Liver (tissue), 8 donors: ENCODE measurements at regions not wholly inside any gene's neighbourhood (a gene's known extent, or its start where the extent isn't known, plus 50 kb on each side); places are given as distances from the start of the nearest gene placed in this dataset.

Experiments used
- DNase-seq: peaks from one replicate; pipeline ENCODE4 v3.0.0-alpha.2; 2017; ENCODE audit warnings: low spot score
- H3K27ac ChIP-seq, 2 donors: one replicate each; pipeline ENCODE4 v1.7.0; 2013; ENCODE audit warnings: inconsistent platforms in 2 of 2, low read length in 2 of 2, control low read depth in 1 of 2, low read depth in 1 of 2, mild to moderate bottlenecking in 1 of 2
- H3K27me3 ChIP-seq, 4 donors: one replicate each; pipeline versions ENCODE4 v1.6.1 to v1.7.0; 2013; ENCODE audit warnings: low read length in 3 of 4, inconsistent platforms in 1 of 4, mild to moderate bottlenecking in 1 of 4, moderate library complexity in 1 of 4; ENCODE audit not compliant: control insufficient read depth in 4 of 4, insufficient read depth in 4 of 4
- H3K36me3 ChIP-seq, 4 donors: one replicate each; pipeline versions ENCODE4 v1.6.1 to v1.7.0; 2013; ENCODE audit warnings: low read length in 3 of 4, mild to moderate bottlenecking in 3 of 4, low read depth in 1 of 4, moderate library complexity in 1 of 4; ENCODE audit not compliant: control insufficient read depth in 4 of 4, insufficient read depth in 3 of 4
- H3K4me1 ChIP-seq, 4 donors: one replicate each; pipeline versions ENCODE4 v1.6.1 to v1.7.0; 2013; ENCODE audit warnings: low read length in 3 of 4, mild to moderate bottlenecking in 3 of 4, moderate library complexity in 1 of 4; ENCODE audit not compliant: control insufficient read depth in 4 of 4, insufficient read depth in 4 of 4
- H3K4me3 ChIP-seq, 3 donors: one replicate each; pipeline versions ENCODE4 v1.6.1 to v1.7.0; 2013; ENCODE audit warnings: low read length in 3 of 3, control low read depth in 1 of 3, low read depth in 1 of 3, mild to moderate bottlenecking in 1 of 3
- H3K9ac ChIP-seq, 2 donors: one replicate each; pipeline ENCODE4 v1.7.0; 2013; ENCODE audit warnings: low read length in 2 of 2, mild to moderate bottlenecking in 2 of 2, moderate library complexity in 2 of 2, control low read depth in 1 of 2, low read depth in 1 of 2
- H3K9me3 ChIP-seq, 4 donors: one replicate each; pipeline versions ENCODE4 v1.6.1 to v1.7.0; 2013; ENCODE audit warnings: low read length in 3 of 4; ENCODE audit not compliant: control insufficient read depth in 4 of 4
- EGR1 ChIP-seq, 2 donors: IDR thresholded peaks; 2 replicates each; pipeline ENCODE4 v1.6.1; 2016 to 2018; ENCODE audit warnings: antibody characterized with exemption in 2 of 2, low read depth in 2 of 2
- FOXA1 ChIP-seq: IDR thresholded peaks from 2 replicates; pipeline ENCODE4 v1.6.1; 2016; ENCODE audit warnings: antibody characterized with exemption
- FOXA2 ChIP-seq: IDR thresholded peaks from 2 replicates; pipeline ENCODE4 v1.6.1; 2016; ENCODE audit warnings: antibody characterized with exemption
- GABPA ChIP-seq, 2 donors: IDR thresholded peaks in 1 of 2; conservative IDR thresholded peaks in 1 of 2; 2 replicates each; pipeline ENCODE4 v1.6.1; 2016; ENCODE audit warnings: antibody characterized with exemption in 2 of 2, mild to moderate bottlenecking in 1 of 2, moderate library complexity in 1 of 2
- HNF4A ChIP-seq, 2 donors: conservative IDR thresholded peaks; 2 replicates each; pipeline ENCODE4 v1.6.1; 2016; ENCODE audit warnings: antibody characterized with exemption in 2 of 2, mild to moderate bottlenecking in 2 of 2
- JUND ChIP-seq, 2 donors: IDR thresholded peaks; 2 replicates each; pipeline ENCODE4 v1.6.1; 2016; ENCODE audit warnings: antibody characterized with exemption in 2 of 2
- NR2F2 ChIP-seq: IDR thresholded peaks from 2 replicates; pipeline ENCODE4 v1.6.1; 2016; ENCODE audit warnings: antibody characterized with exemption
- RAD21 ChIP-seq, 2 donors: IDR thresholded peaks; 2 replicates each; pipeline ENCODE4 v1.6.1; 2016; ENCODE audit warnings: antibody characterized with exemption in 2 of 2, mild to moderate bottlenecking in 2 of 2
- RXRA ChIP-seq, 2 donors: IDR thresholded peaks; 2 replicates each; pipeline ENCODE4 v1.6.1; 2017 to 2018; ENCODE audit warnings: antibody characterized with exemption in 2 of 2, mild to moderate bottlenecking in 1 of 2
- SP1 ChIP-seq: IDR thresholded peaks from 2 replicates; pipeline ENCODE4 v1.6.1; 2018; ENCODE audit warnings: antibody characterized with exemption, mild to moderate bottlenecking
- TAF1 ChIP-seq: conservative IDR thresholded peaks from 2 replicates; pipeline ENCODE4 v1.6.1; 2016; ENCODE audit warnings: antibody characterized with exemption, mild to moderate bottlenecking
- WGBS: extraction: QIAGEN DNeasy Blood & Tissue Kit; methylation state at CpG from one replicate; pipeline ENCODE4 v1.1.7; 2013; 5-methylcytosine and 5-hydroxymethylcytosine counted together
- TF ChIP-seq, protein P1 (sequence below): fragments of 150-350 bp; IDR thresholded peaks from 2 replicates; pipeline ENCODE4 v1.5.1; 2017; ENCODE audit warnings: improper control_type of control experiment, low read depth, low read length; ENCODE audit not compliant: missing input control
- TF ChIP-seq, protein P2 (sequence below): IDR thresholded peaks from 2 replicates; pipeline ENCODE4 v1.6.1; 2016; ENCODE audit warnings: antibody characterized with exemption, mild to moderate bottlenecking
- TF ChIP-seq, protein P3 (sequence below): IDR thresholded peaks from 2 replicates; pipeline ENCODE4 v1.6.1; 2016; ENCODE audit warnings: antibody characterized with exemption
- TF ChIP-seq, protein P4 (sequence below): IDR thresholded peaks from 2 replicates; pipeline ENCODE4 v1.6.1; 2016; ENCODE audit warnings: antibody characterized with exemption
- TF ChIP-seq, protein P5 (sequence below): IDR thresholded peaks from 2 replicates; pipeline ENCODE4 v1.6.1; 2016; ENCODE audit warnings: antibody characterized with exemption
- donor health status: healthy.
- donor health status: healthy.
- donor health status: healthy.
- donor health status: healthy.
- donor health status: healthy.

DNA sequence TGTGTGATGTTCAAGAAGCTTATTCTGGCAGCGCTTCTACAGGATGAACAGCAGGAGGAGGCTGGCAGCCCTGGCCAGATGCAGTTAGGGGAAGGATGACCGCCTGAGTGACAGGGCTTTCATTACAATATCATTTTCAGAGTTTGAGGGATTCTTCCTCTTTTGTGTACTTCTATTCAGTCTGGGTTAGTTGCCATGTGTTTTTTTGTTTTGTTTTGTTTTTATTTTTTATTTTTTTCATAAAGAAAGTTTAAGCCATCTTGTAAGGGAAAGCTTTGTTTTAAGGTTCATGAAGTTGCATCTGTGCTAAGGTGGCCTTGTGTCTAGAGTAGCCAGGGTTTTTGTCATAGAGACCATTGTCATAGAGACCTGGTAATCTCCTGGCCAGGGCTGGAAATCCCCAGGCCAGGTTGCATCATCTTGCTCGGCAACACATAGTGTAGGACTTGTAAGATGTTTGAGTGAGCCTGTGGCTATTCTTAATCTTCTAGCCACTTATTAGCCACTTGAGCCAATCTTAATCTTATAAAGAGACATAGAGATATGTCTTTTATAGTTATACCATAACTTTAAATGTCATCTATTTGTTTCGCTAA, 230.5 kb upstream of the TMEM229A start:
- Histone ChIP-seq H3K4me1 (no peaks in the 10 kb centered on the region), H3K27ac (no peak overlapping the region), H3K36me3 (no peaks in the 10 kb centered on the region), H3K9me3 (no peaks in the 10 kb centered on the region), H3K27me3 (peaks cover 0 to 3% (median 0%) of the 10 kb centered on the region in 4 donors), H3K4me3 (no peak overlapping the region), H3K9ac (no peak overlapping the region)
- DNase-seq = no peak
- WGBS = 70% methylated on average over 4 of the region's 4 CpGs
- no peak for TF ChIP-seq RAD21 (IDR thresholded peaks at IDR 0.05)
- no peak for TF ChIP-seq SP1
- no peak for TF ChIP-seq JUND (IDR thresholded peaks at IDR 0.05)
- no peak for TF ChIP-seq EGR1 (IDR thresholded peaks at IDR 0.05; ENCODE audit: low read depth in 2 of 2)
- TF ChIP-seq FOXA1 = no peak
- TF ChIP-seq NR2F2 = no peak
- TF ChIP-seq, protein P1, sequence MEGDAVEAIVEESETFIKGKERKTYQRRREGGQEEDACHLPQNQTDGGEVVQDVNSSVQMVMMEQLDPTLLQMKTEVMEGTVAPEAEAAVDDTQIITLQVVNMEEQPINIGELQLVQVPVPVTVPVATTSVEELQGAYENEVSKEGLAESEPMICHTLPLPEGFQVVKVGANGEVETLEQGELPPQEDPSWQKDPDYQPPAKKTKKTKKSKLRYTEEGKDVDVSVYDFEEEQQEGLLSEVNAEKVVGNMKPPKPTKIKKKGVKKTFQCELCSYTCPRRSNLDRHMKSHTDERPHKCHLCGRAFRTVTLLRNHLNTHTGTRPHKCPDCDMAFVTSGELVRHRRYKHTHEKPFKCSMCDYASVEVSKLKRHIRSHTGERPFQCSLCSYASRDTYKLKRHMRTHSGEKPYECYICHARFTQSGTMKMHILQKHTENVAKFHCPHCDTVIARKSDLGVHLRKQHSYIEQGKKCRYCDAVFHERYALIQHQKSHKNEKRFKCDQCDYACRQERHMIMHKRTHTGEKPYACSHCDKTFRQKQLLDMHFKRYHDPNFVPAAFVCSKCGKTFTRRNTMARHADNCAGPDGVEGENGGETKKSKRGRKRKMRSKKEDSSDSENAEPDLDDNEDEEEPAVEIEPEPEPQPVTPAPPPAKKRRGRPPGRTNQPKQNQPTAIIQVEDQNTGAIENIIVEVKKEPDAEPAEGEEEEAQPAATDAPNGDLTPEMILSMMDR = no peak

DNA sequence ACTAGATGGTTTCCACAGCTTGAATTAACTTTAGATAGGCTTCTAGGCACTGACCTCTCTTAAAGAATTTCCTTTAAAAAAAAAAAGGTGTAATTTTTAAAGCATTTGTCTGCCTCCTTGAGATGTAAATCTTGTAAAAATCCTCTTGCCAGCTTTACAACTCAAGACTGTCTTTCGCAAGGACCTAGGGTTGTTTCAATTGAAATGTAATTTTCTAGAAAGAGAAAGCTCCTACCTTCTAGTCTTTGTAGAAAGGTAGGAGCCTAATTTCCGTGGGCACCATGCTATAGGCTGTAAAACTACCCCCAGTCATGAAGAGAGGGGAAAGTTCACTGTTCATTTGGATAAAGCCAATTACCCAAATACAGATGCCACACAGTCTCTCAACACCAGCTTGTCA, 228.8 kb upstream of the TMEM229A start:
- TF ChIP-seq, protein P2, sequence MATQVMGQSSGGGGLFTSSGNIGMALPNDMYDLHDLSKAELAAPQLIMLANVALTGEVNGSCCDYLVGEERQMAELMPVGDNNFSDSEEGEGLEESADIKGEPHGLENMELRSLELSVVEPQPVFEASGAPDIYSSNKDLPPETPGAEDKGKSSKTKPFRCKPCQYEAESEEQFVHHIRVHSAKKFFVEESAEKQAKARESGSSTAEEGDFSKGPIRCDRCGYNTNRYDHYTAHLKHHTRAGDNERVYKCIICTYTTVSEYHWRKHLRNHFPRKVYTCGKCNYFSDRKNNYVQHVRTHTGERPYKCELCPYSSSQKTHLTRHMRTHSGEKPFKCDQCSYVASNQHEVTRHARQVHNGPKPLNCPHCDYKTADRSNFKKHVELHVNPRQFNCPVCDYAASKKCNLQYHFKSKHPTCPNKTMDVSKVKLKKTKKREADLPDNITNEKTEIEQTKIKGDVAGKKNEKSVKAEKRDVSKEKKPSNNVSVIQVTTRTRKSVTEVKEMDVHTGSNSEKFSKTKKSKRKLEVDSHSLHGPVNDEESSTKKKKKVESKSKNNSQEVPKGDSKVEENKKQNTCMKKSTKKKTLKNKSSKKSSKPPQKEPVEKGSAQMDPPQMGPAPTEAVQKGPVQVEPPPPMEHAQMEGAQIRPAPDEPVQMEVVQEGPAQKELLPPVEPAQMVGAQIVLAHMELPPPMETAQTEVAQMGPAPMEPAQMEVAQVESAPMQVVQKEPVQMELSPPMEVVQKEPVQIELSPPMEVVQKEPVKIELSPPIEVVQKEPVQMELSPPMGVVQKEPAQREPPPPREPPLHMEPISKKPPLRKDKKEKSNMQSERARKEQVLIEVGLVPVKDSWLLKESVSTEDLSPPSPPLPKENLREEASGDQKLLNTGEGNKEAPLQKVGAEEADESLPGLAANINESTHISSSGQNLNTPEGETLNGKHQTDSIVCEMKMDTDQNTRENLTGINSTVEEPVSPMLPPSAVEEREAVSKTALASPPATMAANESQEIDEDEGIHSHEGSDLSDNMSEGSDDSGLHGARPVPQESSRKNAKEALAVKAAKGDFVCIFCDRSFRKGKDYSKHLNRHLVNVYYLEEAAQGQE = no peak
- no peak for TF ChIP-seq JUND (IDR thresholded peaks at IDR 0.05)
- no peak for TF ChIP-seq HNF4A (conservative IDR thresholded peaks at IDR 0.05)
- no peak for TF ChIP-seq FOXA1
- TF ChIP-seq RAD21 (IDR thresholded peaks at IDR 0.05) = no peak
- TF ChIP-seq SP1 = no peak
- 40% methylated on average over 2 of the region's 2 CpGs for WGBS

DNA sequence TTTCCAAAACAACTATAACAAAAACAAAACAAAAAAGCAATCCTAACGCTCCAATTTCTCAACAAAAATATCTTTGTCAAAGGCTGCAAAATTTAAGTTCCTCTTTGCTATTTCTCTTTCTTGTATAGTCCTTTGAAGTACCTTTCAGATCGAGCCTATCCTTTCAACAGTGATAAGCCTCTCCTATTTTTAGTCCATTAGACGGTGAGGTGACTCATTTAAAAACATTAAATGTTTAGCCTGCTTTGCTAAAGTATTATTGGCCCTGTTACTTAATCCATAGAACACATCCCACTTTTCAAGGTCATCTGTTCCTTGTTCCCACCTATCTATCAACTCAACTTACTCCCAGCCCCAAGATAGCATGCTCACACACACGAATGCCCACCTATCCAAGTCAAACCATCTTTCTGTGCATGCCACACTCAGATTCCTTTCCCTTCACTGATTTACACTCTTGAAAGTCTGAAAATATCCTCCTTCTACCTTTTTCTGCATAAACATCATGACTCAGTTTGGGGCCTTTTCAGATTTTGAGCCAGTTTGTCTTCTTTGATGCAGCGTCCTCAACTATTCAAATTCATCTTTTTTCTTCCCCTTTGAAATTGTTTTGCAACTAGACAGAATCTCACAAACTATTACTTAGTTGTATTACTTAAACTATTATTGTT, 224.9 kb upstream of the TMEM229A start:
- Histone ChIP-seq H3K4me1 (no peaks in the 10 kb centered on the region), H3K27ac (no peak overlapping the region), H3K27me3 (no peaks in the 10 kb centered on the region), H3K9ac (no peak overlapping the region), H3K9me3 (peaks cover 0 to 3% (median 0%) of the 10 kb centered on the region in 4 donors), H3K36me3 (no peaks in the 10 kb centered on the region), H3K4me3 (no peak overlapping the region)
- WGBS = 58% methylated on average over 5 of the region's 5 CpGs
- no peak for DNase-seq
- no peak for TF ChIP-seq FOXA1
- TF ChIP-seq EGR1 (IDR thresholded peaks at IDR 0.05; ENCODE audit: low read depth in 2 of 2) = no peak
- no peak for TF ChIP-seq TAF1
- TF ChIP-seq, protein P1 = no peak
- TF ChIP-seq GABPA (IDR thresholded peaks at IDR 0.05 in 1 of 2, conservative IDR thresholded peaks at IDR 0.05 in 1 of 2) = no peak
- no peak for TF ChIP-seq RXRA (IDR thresholded peaks at IDR 0.05)
- TF ChIP-seq JUND (IDR thresholded peaks at IDR 0.05) = no peak
- no peak for TF ChIP-seq NR2F2
- no peak for TF ChIP-seq RAD21 (IDR thresholded peaks at IDR 0.05)
- no peak for TF ChIP-seq FOXA2
- TF ChIP-seq, protein P3, sequence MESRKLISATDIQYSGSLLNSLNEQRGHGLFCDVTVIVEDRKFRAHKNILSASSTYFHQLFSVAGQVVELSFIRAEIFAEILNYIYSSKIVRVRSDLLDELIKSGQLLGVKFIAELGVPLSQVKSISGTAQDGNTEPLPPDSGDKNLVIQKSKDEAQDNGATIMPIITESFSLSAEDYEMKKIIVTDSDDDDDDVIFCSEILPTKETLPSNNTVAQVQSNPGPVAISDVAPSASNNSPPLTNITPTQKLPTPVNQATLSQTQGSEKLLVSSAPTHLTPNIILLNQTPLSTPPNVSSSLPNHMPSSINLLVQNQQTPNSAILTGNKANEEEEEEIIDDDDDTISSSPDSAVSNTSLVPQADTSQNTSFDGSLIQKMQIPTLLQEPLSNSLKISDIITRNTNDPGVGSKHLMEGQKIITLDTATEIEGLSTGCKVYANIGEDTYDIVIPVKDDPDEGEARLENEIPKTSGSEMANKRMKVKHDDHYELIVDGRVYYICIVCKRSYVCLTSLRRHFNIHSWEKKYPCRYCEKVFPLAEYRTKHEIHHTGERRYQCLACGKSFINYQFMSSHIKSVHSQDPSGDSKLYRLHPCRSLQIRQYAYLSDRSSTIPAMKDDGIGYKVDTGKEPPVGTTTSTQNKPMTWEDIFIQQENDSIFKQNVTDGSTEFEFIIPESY = no peak
- TF ChIP-seq, protein P4, sequence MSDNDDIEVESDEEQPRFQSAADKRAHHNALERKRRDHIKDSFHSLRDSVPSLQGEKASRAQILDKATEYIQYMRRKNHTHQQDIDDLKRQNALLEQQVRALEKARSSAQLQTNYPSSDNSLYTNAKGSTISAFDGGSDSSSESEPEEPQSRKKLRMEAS = no peak
- TF ChIP-seq, protein P5, sequence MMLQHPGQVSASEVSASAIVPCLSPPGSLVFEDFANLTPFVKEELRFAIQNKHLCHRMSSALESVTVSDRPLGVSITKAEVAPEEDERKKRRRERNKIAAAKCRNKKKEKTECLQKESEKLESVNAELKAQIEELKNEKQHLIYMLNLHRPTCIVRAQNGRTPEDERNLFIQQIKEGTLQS = no peak

More for the DNA sequence above, 228.8 kb upstream of the TMEM229A start:
- Histone ChIP-seq H3K27ac (no peak overlapping the region), H3K27me3 (no peaks in the 10 kb centered on the region), H3K4me1 (no peaks in the 10 kb centered on the region), H3K36me3 (no peaks in the 10 kb centered on the region), H3K4me3 (no peak overlapping the region), H3K9ac (no peak overlapping the region), H3K9me3 (no peaks in the 10 kb centered on the region)
- DNase-seq = no peak
